Thyroid gland (tissue), 4 donors: ENCODE measurements at regions not wholly inside any gene's neighbourhood (a gene's known extent, or its start where the extent isn't known, plus 50 kb on each side); places are given as distances from the start of the nearest gene placed in this dataset.

Experiments
- CTCF ChIP-seq, 6 experiments: fragments of 200-600 bp in 3 of 6; fragments of 450-650 bp in 3 of 6; sonication (generic) in 3 of 6; IDR thresholded peaks; one replicate each; pipeline ENCODE4 v1.5.1; 2016 to 2019; ENCODE audit warnings: antibody characterized with exemption in 6 of 6, mild to moderate bottlenecking in 2 of 6, inconsistent platforms in 1 of 6, moderate library complexity in 1 of 6
- POLR2A ChIP-seq, 2 donors: fragments of 450-650 bp; IDR thresholded peaks; one replicate each; pipeline ENCODE4 v1.6.1; 2017; ENCODE audit warnings: antibody characterized with exemption in 2 of 2, mild to moderate bottlenecking in 2 of 2, moderate library complexity in 1 of 2

- TF ChIP-seq CTCF (IDR thresholded peaks at IDR 0.05) (no peak), POLR2A (IDR thresholded peaks at IDR 0.05) (no peak)
Measured at GRCh38 chrX:150269605-150270254, 93.4 kb upstream of the MAMLD1 start.
